Panc1 (cell line): ENCODE measurements at regions not wholly inside any gene's neighbourhood (a gene's known extent, or its start where the extent isn't known, plus 50 kb on each side); places are given as distances from the start of the nearest gene placed in this dataset.

Experiments used
- ATAC-seq: fragments of 200-7000 bp; cut with Tn5 transposase; 2 replicates; pipeline ENCODE4 v1.9.1; 2020; ENCODE audit warnings: mild to moderate bottlenecking, moderate library complexity
- BruUV-seq: library from RNA; stranded (reverse); fragments of 400-500 nt; replicated peaks from 2 replicates; lab custom pipeline; 2021; lab: Mats Ljungman, UMichigan
- CTCF ChIA-PET: fragments of 300-600 bp; sonication (Branson Sonifier 250); formaldehyde crosslinking; loops from one replicate; lab custom pipeline; 2022; ENCODE audit warnings: antibody characterized with exemption; lab: Charles Lee
- POLR2A ChIA-PET: fragments of 300-600 bp; sonication (Branson Sonifier 250); formaldehyde crosslinking; loops from one replicate; lab custom pipeline; 2022; ENCODE audit warnings: antibody characterized with exemption; lab: Charles Lee
- DNase-seq: peaks from one replicate; pipeline ENCODE4 v3.0.0-alpha.2; 2010; ENCODE audit warnings: low read depth, low spot score
- H3K27ac ChIP-seq: 2 replicates; pipeline ENCODE4 v1.5.1; 2011; ENCODE audit warnings: mild to moderate bottlenecking, low read length, inconsistent platforms
- H3K27me3 ChIP-seq: fragments of 200-500 bp; sonication (Bioruptor generic); 2 replicates; pipeline ENCODE4 v1.6.0; 2014; ENCODE audit warnings: low read length, inconsistent platforms; ENCODE audit not compliant: control insufficient read depth, insufficient read depth
- H3K36me3 ChIP-seq: fragments of 200-500 bp; sonication (Bioruptor generic); 2 replicates; pipeline ENCODE4 v1.5.1; 2014; ENCODE audit warnings: inconsistent platforms, mild to moderate bottlenecking, low read length, moderate library complexity; ENCODE audit not compliant: control insufficient read depth, insufficient read depth
- H3K4me1 ChIP-seq: 2 replicates; pipeline ENCODE4 v1.5.1; 2011; ENCODE audit warnings: inconsistent platforms, mild to moderate bottlenecking, low read length, moderate library complexity; ENCODE audit not compliant: control insufficient read depth, insufficient read depth
- H3K4me3 ChIP-seq, 2 experiments: 2 replicates each; pipeline ENCODE4 v1.5.1; 2011 to 2012; ENCODE audit warnings: low read depth in 2 of 2, low read length in 2 of 2, mild to moderate bottlenecking in 2 of 2, inconsistent platforms in 1 of 2, moderate library complexity in 1 of 2
- H3K9me3 ChIP-seq: fragments of 200-500 bp; sonication (Bioruptor generic); 2 replicates; pipeline ENCODE4 v1.5.1; 2014; ENCODE audit warnings: low read depth, mild to moderate bottlenecking, inconsistent platforms, low read length, moderate library complexity; ENCODE audit not compliant: control insufficient read depth, insufficient read depth
- POLR2AphosphoS5 ChIP-seq: IDR thresholded peaks from 2 replicates; pipeline ENCODE4 v1.6.1; 2012; ENCODE audit warnings: mild to moderate bottlenecking, low read depth, low read length, moderate library complexity
- SIN3A ChIP-seq: IDR thresholded peaks from 2 replicates; pipeline ENCODE4 v1.6.1; 2012; ENCODE audit warnings: low read depth, mild to moderate bottlenecking, low read length, moderate library complexity, borderline replicate concordance; ENCODE audit not compliant: insufficient read depth
- TCF7L2 ChIP-seq: IDR thresholded peaks from 2 replicates; pipeline ENCODE4 v1.6.1; 2011; ENCODE audit warnings: mild to moderate bottlenecking, low read depth, low read length, inconsistent platforms
- in situ Hi-C: cut with HindIII; loops from 2 replicates; pipeline ENCODE4 v1.10.0; 2016; ENCODE audit warnings: low sequenced_read_pairs, low pct_unique_long_range_greater_than_20kb
- intact Hi-C: fragments of 100-400 bp; cut with micrococcal nuclease; formaldehyde crosslinking; loops from one replicate; pipeline ENCODE4 v1.10.0; 2022; ENCODE audit not compliant: unreplicated experiment
- TF ChIP-seq, protein P1 (sequence below), 2 experiments: IDR thresholded peaks; 2 replicates each; pipeline ENCODE4 v1.6.1; 2011 to 2012; ENCODE audit warnings: low read depth in 2 of 2, control low read depth in 1 of 2, low read length in 1 of 2, mild to moderate bottlenecking in 1 of 2, moderate library complexity in 1 of 2; ENCODE audit not compliant: insufficient read depth in 1 of 2
- TF ChIP-seq, protein P2 (sequence below): fragments of 450-650 bp; IDR thresholded peaks from 2 replicates; pipeline ENCODE4 v1.5.1; 2017; ENCODE audit warnings: mild to moderate bottlenecking

DNA sequence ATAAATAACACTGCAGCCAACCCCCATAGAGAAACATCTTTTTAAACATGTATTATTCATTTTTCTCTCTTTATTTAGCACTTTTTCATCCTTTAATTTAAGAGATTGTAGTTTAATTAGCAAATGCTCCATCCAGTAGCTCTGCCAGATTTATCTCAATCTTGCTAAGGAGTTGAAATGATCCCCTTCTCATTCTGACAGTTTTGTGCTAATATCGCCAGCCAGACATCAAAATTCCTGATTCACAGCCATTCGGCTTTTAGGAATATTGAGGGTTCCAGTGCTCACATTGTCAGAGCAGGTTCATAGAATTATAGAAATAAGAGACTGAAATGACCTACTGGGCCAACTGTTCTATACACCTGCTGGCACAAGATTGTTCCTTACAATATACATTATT lies 77.8 kb downstream of the CASP12 start:
- ATAC-seq: no peak
- H3K4me3 ChIP-seq: no peak overlapping the region
- H3K27me3 ChIP-seq: no peaks in the 10 kb centered on the region
- in situ Hi-C loops (no loop called here), intact Hi-C loops (no loop called here)
- no peak for DNase-seq
- no peak overlapping the region for H3K27ac ChIP-seq
- H3K4me1 ChIP-seq: no peaks in the 10 kb centered on the region
- H3K9me3 ChIP-seq: no peaks in the 10 kb centered on the region
- no TSS peak for BruUV-seq
- TF ChIP-seq SIN3A: no peak
- no peak for TF ChIP-seq TCF7L2
- TF ChIP-seq, protein P1, sequence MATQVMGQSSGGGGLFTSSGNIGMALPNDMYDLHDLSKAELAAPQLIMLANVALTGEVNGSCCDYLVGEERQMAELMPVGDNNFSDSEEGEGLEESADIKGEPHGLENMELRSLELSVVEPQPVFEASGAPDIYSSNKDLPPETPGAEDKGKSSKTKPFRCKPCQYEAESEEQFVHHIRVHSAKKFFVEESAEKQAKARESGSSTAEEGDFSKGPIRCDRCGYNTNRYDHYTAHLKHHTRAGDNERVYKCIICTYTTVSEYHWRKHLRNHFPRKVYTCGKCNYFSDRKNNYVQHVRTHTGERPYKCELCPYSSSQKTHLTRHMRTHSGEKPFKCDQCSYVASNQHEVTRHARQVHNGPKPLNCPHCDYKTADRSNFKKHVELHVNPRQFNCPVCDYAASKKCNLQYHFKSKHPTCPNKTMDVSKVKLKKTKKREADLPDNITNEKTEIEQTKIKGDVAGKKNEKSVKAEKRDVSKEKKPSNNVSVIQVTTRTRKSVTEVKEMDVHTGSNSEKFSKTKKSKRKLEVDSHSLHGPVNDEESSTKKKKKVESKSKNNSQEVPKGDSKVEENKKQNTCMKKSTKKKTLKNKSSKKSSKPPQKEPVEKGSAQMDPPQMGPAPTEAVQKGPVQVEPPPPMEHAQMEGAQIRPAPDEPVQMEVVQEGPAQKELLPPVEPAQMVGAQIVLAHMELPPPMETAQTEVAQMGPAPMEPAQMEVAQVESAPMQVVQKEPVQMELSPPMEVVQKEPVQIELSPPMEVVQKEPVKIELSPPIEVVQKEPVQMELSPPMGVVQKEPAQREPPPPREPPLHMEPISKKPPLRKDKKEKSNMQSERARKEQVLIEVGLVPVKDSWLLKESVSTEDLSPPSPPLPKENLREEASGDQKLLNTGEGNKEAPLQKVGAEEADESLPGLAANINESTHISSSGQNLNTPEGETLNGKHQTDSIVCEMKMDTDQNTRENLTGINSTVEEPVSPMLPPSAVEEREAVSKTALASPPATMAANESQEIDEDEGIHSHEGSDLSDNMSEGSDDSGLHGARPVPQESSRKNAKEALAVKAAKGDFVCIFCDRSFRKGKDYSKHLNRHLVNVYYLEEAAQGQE (IDR thresholded peaks at IDR 0.05; ENCODE audit: insufficient read depth in 1 of 2, low read depth in 2 of 2, low read length in 1 of 2): no peak
- TF ChIP-seq POLR2AphosphoS5: no peak
- TF ChIP-seq, protein P2, sequence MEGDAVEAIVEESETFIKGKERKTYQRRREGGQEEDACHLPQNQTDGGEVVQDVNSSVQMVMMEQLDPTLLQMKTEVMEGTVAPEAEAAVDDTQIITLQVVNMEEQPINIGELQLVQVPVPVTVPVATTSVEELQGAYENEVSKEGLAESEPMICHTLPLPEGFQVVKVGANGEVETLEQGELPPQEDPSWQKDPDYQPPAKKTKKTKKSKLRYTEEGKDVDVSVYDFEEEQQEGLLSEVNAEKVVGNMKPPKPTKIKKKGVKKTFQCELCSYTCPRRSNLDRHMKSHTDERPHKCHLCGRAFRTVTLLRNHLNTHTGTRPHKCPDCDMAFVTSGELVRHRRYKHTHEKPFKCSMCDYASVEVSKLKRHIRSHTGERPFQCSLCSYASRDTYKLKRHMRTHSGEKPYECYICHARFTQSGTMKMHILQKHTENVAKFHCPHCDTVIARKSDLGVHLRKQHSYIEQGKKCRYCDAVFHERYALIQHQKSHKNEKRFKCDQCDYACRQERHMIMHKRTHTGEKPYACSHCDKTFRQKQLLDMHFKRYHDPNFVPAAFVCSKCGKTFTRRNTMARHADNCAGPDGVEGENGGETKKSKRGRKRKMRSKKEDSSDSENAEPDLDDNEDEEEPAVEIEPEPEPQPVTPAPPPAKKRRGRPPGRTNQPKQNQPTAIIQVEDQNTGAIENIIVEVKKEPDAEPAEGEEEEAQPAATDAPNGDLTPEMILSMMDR: no peak
- H3K36me3 ChIP-seq: no peaks in the 10 kb centered on the region
- ChIA-PET POLR2A (no interaction called here), CTCF (no interaction called here)

DNA sequence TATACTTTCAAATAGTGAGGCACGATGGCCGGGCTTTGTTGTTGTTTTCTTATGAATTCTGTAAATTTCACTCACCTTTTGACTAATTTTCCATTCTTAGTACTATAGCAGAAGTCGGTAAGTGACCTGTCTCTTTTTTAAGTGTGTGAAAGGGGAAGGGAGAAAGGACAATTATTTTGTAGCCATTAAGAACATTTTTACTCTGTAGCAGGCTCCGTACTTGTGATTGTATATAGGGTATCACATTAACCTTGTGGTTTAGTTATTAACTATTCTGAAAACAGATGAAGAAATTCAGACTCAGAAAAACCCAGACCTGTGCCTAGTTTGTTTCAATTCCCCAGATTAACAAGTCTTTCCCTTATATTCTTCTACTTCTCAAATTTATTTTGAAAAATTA lies 78.7 kb downstream of the CASP12 start:
- TF ChIP-seq, protein P1 (IDR thresholded peaks at IDR 0.05; ENCODE audit: insufficient read depth in 1 of 2, low read depth in 2 of 2, low read length in 1 of 2): no peak
- TF ChIP-seq SIN3A (no peak), TCF7L2 (no peak), POLR2AphosphoS5 (no peak)
- TF ChIP-seq, protein P2: no peak
- no peaks in the 10 kb centered on the region for H3K27me3 ChIP-seq
- no peak for DNase-seq
- intact Hi-C loops: no loop called here
- ATAC-seq: no peak
- H3K36me3 ChIP-seq: no peaks in the 10 kb centered on the region
- ChIA-PET POLR2A (no interaction called here), CTCF (no interaction called here)
- H3K27ac ChIP-seq: no peak overlapping the region
- BruUV-seq: no TSS peak
- no peaks in the 10 kb centered on the region for H3K4me1 ChIP-seq
- no peak overlapping the region for H3K4me3 ChIP-seq
- H3K9me3 ChIP-seq: no peaks in the 10 kb centered on the region
- in situ Hi-C loops: no loop called here
